K562 (cell line): ENCODE measurements at regions not wholly inside any gene's neighbourhood (a gene's known extent, or its start where the extent isn't known, plus 50 kb on each side); places are given as distances from the start of the nearest gene placed in this dataset.

Experiments used
- ARID4B ChIP-seq: sonication (generic); formaldehyde crosslinking; IDR thresholded peaks from 2 replicates; pipeline ENCODE4 v1.8.0; 2022; ENCODE audit warnings: mild to moderate bottlenecking, missing genetic modification reagents
- RERE ChIP-seq: sonication (generic); formaldehyde crosslinking; IDR thresholded peaks from 2 replicates; pipeline ENCODE4 v1.8.0; 2023; ENCODE audit warnings: missing genetic modification reagents, mild to moderate bottlenecking, borderline replicate concordance

- no peak for TF ChIP-seq RERE (CRISPR knock-in tag)
- no peak for TF ChIP-seq ARID4B (CRISPR knock-in tag)
Observed at GRCh38 chr5:167864801-167865200, 426.6 kb upstream of the WWC1 start (continued).
